ENCODE measurements at regions not wholly inside any gene's neighbourhood (a gene's known extent, or its start where the extent isn't known, plus 50 kb on each side); places are given as distances from the start of the nearest gene placed in this dataset.

- no peak for ATAC-seq (ENCODE audit: poor library complexity)
- DNase-seq: no peak
- intact Hi-C loops (cut with DNase I): no loop called here
Measured at GRCh38 chr15:81534124-81534523, 160.1 kb upstream of the TMC3 start.

- no peak for ATAC-seq (ENCODE audit: poor library complexity)
Measured at GRCh38 chr15:81532001-81532400, 158.0 kb upstream of the TMC3 start.

GRCh38 chr15:81531109-81531592 lies 157.1 kb upstream of the TMC3 start:
- ATAC-seq (ENCODE audit: poor library complexity): no peak
- no peak for DNase-seq
- intact Hi-C loops (cut with DNase I): no loop called here

More at GRCh38 chr15:81532001-81532400, 158.0 kb upstream of the TMC3 start:
- DNase-seq: no peak
- intact Hi-C loops (cut with DNase I): no loop called here

DNA sequence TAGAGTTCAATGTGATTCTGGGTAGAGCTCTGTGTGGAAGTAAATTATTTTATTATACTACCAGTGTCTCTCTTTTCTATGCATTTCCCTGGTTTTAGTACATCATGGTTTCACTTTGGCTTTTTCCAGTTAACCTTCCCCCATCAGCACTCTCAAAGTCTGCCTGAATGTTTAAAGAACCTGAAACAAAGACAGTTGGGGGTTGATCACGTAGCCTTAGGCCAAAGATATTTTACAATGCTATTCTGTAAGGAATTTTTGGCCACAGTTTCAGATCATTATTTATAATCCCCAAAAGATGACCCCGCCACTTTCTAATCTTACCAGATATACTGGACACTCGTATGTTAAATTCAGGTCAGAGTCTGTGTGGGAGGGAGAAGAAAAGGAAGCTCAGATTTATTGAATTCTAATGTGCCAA lies 156.3 kb upstream of the TMC3 start:
- no peak for ATAC-seq (ENCODE audit: poor library complexity)
- no peak for DNase-seq
- intact Hi-C loops (cut with DNase I): no loop called here

DNA sequence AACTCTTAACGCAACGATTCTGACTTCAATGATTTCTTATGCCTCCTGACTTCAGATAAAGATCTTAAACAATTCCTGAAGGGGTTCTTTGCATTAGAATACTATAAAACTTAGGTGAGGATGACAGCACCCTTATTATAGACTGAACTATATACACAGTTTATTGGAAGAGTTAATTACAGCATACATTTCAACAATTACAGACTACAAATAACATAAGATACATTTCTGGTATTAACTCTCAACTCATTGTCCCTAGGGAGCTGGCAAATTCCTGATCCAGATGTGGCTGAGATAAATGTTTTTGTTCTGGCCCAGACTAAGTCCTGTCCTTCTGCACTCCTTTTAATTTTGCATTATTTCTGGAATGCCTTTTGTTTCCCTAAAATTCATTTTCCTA lies 155.5 kb upstream of the TMC3 start:
- DNase-seq (no peak), ATAC-seq (ENCODE audit: poor library complexity) (no peak)
- intact Hi-C loops (cut with DNase I): no loop called here

GRCh38 chr15:81526029-81526428 lies 152.0 kb upstream of the TMC3 start:
- intact Hi-C loops (cut with DNase I): no loop called here
- ATAC-seq (ENCODE audit: poor library complexity): no peak
- DNase-seq: no peak

- DNase-seq (no peak), ATAC-seq (ENCODE audit: poor library complexity) (no peak)
- intact Hi-C loops (cut with DNase I): no loop called here
Measured at GRCh38 chr15:81524496-81524895, 150.5 kb upstream of the TMC3 start.

- no peak for ATAC-seq (ENCODE audit: poor library complexity)
Measured at GRCh38 chr15:81523867-81524266, 149.9 kb upstream of the TMC3 start.

GRCh38 chr15:81520480-81520879 lies 146.5 kb upstream of the TMC3 start:
- intact Hi-C loops (cut with DNase I): no loop called here
- no peak for DNase-seq
- ATAC-seq (ENCODE audit: poor library complexity): no peak

More at GRCh38 chr15:81523867-81524266, 149.9 kb upstream of the TMC3 start:
- no peak for DNase-seq
- intact Hi-C loops (cut with DNase I): no loop called here

GRCh38 chr15:81516461-81516860 lies 142.4 kb upstream of the TMC3 start:
- ATAC-seq (ENCODE audit: poor library complexity) (no peak), DNase-seq (no peak)
- intact Hi-C loops (cut with DNase I): no loop called here

- ATAC-seq (ENCODE audit: poor library complexity) (no peak), DNase-seq (no peak)
- intact Hi-C loops (cut with DNase I): no loop called here
Measured at GRCh38 chr15:81516012-81516411, 142.0 kb upstream of the TMC3 start.

- ATAC-seq (ENCODE audit: poor library complexity) (no peak), DNase-seq (no peak)
- intact Hi-C loops (cut with DNase I): no loop called here
Measured at GRCh38 chr15:81514725-81515124, 140.7 kb upstream of the TMC3 start.

DNA sequence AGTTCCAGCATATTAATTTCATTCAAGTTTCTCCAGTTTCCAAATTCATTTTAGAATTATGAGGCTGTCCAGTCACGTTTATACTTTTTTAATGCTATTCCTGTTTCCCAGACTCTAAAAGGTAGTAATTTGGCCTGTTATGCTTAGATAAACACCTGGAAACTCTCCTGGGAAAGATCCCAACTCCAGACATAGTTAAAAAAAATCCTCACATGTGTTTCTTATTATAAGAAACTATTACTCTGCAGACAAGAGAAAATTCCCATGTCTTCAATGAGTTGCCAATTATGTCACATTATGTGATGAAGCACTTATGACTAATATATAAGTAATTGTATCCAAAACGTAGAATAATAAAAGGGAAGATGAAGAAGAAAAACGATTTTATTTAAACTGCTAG lies 137.1 kb upstream of the TMC3 start:
- DNase-seq (no peak), ATAC-seq (ENCODE audit: poor library complexity) (no peak)
- intact Hi-C loops (cut with DNase I): no loop called here

DNA sequence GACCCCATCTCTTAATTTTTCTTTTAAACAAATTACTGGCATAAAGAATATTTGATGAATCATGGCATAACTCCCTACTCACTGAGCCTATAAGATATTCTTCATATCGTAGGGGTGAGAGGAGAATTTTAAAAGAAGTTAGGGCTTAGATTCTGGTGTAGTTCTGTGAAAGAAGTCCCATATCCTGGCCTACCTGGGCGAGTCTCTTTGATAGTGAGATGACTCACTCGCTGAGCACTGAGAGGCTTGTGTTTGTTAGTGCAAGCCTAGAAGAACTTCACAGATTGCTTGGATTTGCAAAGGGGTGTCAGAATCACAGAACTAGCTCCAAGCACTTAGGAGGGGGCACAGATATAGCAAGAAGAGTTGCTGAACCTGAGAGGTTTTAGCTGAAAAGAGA lies 133.8 kb upstream of the TMC3 start:
- DNase-seq: no peak
- ATAC-seq (ENCODE audit: poor library complexity): no peak
- intact Hi-C loops (cut with DNase I): no loop called here

DNA sequence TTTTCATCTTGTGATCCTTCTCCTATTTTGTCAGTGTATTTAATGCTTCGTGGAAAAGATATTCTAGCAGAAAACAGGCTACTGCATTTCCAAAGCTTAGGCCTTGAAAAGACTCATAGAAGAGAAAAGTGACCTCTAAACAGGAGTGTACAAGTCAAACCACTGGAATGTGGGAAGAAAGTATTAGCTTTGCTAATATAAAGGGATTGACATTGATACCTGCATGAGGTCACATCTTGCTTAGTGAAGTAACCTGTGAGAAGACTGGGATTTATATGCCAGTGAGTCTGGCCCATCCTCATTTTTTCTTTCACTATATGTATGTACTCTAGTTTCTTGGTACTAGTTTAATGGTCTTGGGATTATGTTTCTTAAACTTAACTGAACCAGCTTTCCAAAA lies 132.9 kb upstream of the TMC3 start:
- no peak for DNase-seq
- ATAC-seq (ENCODE audit: poor library complexity): no peak
- intact Hi-C loops (cut with DNase I): no loop called here

- intact Hi-C loops (cut with DNase I): no loop called here
- DNase-seq (no peak), ATAC-seq (ENCODE audit: poor library complexity) (no peak)
Measured at GRCh38 chr15:81506071-81506470, 132.1 kb upstream of the TMC3 start.

DNA sequence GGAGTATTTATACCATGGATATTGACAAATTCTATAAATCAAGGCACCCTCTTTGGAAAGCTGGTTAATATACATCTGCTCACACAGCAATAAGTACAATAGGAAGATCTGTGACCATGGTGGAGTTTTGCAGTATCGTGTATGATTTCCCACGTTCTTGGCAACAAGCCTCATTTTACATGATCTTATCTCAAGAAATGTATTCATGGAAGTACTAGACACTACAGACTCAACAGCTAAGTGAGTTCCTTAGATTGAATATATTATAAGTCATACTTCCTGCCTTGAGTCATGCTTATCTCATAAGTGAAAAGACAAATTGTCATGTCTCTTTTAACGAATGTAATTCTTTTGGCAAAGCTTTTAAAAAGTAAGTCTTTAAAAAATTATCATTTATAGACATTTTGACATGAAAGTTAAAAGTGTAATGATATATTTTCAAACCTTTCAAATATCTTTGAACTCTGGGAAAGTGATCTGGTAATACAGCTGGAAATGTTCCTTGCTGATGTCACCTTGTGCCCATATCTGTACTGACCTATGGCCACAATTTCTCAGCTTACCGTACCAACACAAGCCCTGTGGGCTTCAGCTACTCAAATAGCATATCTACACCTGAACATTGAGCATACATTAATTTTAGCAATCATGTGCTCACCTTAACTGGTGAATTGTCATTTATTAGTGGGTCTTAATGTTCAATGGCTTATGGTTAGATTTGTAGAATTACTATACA lies 130.3 kb upstream of the TMC3 start:
- intact Hi-C loops (cut with DNase I): no loop called here
- ATAC-seq (ENCODE audit: poor library complexity) (no peak), DNase-seq (no peak)

GRCh38 chr15:81502439-81502838 lies 128.4 kb upstream of the TMC3 start:
- DNase-seq (no peak), ATAC-seq (ENCODE audit: poor library complexity) (no peak)
- intact Hi-C loops (cut with DNase I): no loop called here

DNA sequence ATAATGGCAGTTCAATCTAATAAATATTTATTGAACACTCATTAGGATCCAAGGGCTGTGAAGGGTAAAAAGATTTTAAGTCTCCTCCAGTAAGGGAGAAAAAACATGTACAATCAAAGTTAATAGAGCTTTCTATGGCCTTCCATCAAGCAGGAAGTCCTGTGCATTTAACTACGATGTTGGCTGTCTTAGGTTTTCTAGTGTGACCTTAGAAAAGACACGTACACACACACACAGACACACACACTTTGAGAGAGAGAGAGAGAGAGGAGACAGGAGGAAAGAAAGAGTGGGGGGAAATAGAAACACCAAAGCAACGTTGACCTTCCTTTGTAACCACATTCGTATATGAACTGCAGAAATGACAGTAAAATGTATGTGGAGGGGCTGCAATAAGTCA lies 126.1 kb upstream of the TMC3 start:
- DNase-seq (no peak), ATAC-seq (ENCODE audit: poor library complexity) (no peak)
- intact Hi-C loops (cut with DNase I): no loop called here

DNA sequence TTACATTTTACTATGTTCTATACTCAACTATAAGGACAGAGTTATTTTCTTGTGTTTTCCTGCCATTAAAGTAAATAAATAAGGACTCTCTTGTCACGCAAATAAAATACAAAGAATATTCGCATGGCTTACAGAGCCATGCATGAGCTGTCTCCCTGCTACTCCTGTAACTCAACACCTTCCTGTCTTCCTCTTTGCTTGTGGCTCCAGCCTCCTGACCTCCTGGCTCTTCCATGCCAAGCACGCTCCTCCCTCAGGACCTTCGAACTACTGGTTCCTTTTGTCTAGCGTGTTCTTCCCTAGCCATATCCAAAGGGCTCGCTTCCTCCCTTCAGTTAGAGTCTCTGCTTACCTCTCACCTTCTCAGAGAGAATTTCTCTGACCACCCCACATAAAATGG lies 124.3 kb upstream of the TMC3 start:
- intact Hi-C loops (cut with DNase I): no loop called here
- ATAC-seq (ENCODE audit: poor library complexity): no peak
- DNase-seq: no peak

GRCh38 chr15:81497238-81497637 lies 123.2 kb upstream of the TMC3 start:
- intact Hi-C loops (cut with DNase I): no loop called here
- DNase-seq: no peak
- no peak for ATAC-seq (ENCODE audit: poor library complexity)

Measured in Right ventricle myocardium superior (tissue), 1 donor.